B cell (primary cell): ENCODE measurements at regions not wholly inside any gene's neighbourhood (a gene's known extent, or its start where the extent isn't known, plus 50 kb on each side); places are given as distances from the start of the nearest gene placed in this dataset.

Source experiments
- EZH2 ChIP-seq: IDR thresholded peaks from 2 replicates; pipeline ENCODE4 v1.6.1; 2012; ENCODE audit warnings: borderline replicate concordance, low read depth, mild to moderate bottlenecking, moderate library complexity, low read length; ENCODE audit not compliant: insufficient read depth, poor library complexity, severe bottlenecking
- TF ChIP-seq, protein P1 (sequence below): fragments of 200-600 bp; IDR thresholded peaks from one replicate; pipeline ENCODE4 v1.8.0; 2022; ENCODE audit warnings: antibody characterized with exemption, mild to moderate bottlenecking

DNA sequence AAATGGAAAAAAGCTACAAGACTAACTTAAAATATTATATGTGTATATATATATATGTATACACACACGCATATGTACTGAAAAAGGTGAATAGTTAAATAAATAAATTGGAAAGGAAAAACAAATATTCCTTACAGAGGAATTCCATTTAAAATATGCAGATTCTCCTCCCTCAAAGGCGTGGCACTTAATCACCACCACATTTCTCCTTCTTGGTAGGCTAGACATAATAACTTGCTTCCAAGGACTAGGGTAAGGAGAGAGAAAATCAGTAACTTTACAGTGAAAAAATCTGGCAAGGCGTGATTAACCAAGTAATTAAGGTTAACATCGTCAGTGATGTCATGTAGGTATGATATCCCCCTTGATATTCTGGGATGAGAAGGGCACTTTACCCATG, 84.0 kb upstream of the USP25 start:
- TF ChIP-seq, protein P1, sequence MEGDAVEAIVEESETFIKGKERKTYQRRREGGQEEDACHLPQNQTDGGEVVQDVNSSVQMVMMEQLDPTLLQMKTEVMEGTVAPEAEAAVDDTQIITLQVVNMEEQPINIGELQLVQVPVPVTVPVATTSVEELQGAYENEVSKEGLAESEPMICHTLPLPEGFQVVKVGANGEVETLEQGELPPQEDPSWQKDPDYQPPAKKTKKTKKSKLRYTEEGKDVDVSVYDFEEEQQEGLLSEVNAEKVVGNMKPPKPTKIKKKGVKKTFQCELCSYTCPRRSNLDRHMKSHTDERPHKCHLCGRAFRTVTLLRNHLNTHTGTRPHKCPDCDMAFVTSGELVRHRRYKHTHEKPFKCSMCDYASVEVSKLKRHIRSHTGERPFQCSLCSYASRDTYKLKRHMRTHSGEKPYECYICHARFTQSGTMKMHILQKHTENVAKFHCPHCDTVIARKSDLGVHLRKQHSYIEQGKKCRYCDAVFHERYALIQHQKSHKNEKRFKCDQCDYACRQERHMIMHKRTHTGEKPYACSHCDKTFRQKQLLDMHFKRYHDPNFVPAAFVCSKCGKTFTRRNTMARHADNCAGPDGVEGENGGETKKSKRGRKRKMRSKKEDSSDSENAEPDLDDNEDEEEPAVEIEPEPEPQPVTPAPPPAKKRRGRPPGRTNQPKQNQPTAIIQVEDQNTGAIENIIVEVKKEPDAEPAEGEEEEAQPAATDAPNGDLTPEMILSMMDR, result no peak
- TF ChIP-seq EZH2, result no peak
